ENCODE measurements at regions not wholly inside any gene's neighbourhood (a gene's known extent, or its start where the extent isn't known, plus 50 kb on each side); places are given as distances from the start of the nearest gene placed in this dataset.

DNA sequence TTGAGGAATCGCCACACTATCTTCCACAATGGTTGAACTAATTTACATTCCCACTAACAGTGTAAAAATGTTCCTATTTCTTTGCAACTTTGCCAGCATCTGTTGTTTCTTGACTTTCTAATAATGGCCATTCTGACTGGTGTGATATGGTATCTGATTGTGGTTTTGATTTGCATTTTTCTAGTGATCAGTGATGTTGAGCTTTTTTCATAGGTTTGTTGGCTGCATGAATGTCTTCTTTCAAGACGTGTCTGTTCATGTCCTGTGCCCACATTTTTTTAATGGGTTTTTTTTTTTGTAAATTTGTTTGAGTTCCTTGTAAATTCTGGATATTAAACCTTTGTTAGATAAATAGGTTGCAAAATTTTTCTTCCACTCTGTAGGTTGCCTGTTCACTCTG is 615.9 kb downstream of the SEMA5A start:
- no peak for ATAC-seq
- TF ChIP-seq PPARA (CRISPR knock-in tag; IDR thresholded peaks at IDR 0.05; ENCODE audit: borderline replicate concordance), result no peak
- no peak for TF ChIP-seq RARB (CRISPR knock-in tag; IDR thresholded peaks at IDR 0.05)
- TF ChIP-seq ZNF8 (CRISPR knock-in tag; IDR thresholded peaks at IDR 0.05), result no peak
- TF ChIP-seq, protein P1, sequence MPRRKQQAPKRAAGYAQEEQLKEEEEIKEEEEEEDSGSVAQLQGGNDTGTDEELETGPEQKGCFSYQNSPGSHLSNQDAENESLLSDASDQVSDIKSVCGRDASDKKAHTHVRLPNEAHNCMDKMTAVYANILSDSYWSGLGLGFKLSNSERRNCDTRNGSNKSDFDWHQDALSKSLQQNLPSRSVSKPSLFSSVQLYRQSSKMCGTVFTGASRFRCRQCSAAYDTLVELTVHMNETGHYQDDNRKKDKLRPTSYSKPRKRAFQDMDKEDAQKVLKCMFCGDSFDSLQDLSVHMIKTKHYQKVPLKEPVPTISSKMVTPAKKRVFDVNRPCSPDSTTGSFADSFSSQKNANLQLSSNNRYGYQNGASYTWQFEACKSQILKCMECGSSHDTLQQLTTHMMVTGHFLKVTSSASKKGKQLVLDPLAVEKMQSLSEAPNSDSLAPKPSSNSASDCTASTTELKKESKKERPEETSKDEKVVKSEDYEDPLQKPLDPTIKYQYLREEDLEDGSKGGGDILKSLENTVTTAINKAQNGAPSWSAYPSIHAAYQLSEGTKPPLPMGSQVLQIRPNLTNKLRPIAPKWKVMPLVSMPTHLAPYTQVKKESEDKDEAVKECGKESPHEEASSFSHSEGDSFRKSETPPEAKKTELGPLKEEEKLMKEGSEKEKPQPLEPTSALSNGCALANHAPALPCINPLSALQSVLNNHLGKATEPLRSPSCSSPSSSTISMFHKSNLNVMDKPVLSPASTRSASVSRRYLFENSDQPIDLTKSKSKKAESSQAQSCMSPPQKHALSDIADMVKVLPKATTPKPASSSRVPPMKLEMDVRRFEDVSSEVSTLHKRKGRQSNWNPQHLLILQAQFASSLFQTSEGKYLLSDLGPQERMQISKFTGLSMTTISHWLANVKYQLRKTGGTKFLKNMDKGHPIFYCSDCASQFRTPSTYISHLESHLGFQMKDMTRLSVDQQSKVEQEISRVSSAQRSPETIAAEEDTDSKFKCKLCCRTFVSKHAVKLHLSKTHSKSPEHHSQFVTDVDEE (CRISPR knock-in tag; IDR thresholded peaks at IDR 0.05), result no peak
- TF ChIP-seq BACH2 (CRISPR knock-in tag; IDR thresholded peaks at IDR 0.05; ENCODE audit: borderline replicate concordance), result no peak
- no peak for TF ChIP-seq ZFP3 (CRISPR knock-in tag; IDR thresholded peaks at IDR 0.05)
- TF ChIP-seq CSDC2 (CRISPR knock-in tag; IDR thresholded peaks at IDR 0.05), result no peak
- TF ChIP-seq, protein P2, sequence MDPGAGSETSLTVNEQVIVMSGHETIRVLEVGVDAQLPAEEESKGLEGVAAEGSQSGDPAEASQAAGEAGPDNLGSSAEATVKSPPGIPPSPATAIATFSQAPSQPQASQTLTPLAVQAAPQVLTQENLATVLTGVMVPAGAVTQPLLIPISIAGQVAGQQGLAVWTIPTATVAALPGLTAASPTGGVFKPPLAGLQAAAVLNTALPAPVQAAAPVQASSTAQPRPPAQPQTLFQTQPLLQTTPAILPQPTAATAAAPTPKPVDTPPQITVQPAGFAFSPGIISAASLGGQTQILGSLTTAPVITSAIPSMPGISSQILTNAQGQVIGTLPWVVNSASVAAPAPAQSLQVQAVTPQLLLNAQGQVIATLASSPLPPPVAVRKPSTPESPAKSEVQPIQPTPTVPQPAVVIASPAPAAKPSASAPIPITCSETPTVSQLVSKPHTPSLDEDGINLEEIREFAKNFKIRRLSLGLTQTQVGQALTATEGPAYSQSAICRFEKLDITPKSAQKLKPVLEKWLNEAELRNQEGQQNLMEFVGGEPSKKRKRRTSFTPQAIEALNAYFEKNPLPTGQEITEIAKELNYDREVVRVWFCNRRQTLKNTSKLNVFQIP (CRISPR knock-in tag; IDR thresholded peaks at IDR 0.05; ENCODE audit: borderline replicate concordance, low read depth), result no peak
- TF ChIP-seq ESRRG (CRISPR knock-in tag; IDR thresholded peaks at IDR 0.05), result no peak
- TF ChIP-seq GLIS3 (CRISPR knock-in tag; IDR thresholded peaks at IDR 0.05), result no peak
- no peak for TF ChIP-seq ZNF565 (CRISPR knock-in tag; conservative IDR thresholded peaks at IDR 0.05; ENCODE audit: low read depth)
- TF ChIP-seq OSR1 (CRISPR knock-in tag; IDR thresholded peaks at IDR 0.05), result no peak
- TF ChIP-seq TCF4 (CRISPR knock-in tag; IDR thresholded peaks at IDR 0.05; ENCODE audit: borderline replicate concordance), result no peak
- TF ChIP-seq ZC3H10 (CRISPR knock-in tag; IDR thresholded peaks at IDR 0.05), result no peak
- TF ChIP-seq TOX (CRISPR knock-in tag; IDR thresholded peaks at IDR 0.05; ENCODE audit: borderline replicate concordance), result no peak
- TF ChIP-seq, protein P3, sequence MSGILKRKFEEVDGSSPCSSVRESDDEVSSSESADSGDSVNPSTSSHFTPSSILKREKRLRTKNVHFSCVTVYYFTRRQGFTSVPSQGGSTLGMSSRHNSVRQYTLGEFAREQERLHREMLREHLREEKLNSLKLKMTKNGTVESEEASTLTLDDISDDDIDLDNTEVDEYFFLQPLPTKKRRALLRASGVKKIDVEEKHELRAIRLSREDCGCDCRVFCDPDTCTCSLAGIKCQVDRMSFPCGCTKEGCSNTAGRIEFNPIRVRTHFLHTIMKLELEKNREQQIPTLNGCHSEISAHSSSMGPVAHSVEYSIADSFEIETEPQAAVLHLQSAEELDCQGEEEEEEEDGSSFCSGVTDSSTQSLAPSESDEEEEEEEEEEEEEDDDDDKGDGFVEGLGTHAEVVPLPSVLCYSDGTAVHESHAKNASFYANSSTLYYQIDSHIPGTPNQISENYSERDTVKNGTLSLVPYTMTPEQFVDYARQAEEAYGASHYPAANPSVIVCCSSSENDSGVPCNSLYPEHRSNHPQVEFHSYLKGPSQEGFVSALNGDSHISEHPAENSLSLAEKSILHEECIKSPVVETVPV (CRISPR knock-in tag; IDR thresholded peaks at IDR 0.05), result no peak
- TF ChIP-seq, protein P4, sequence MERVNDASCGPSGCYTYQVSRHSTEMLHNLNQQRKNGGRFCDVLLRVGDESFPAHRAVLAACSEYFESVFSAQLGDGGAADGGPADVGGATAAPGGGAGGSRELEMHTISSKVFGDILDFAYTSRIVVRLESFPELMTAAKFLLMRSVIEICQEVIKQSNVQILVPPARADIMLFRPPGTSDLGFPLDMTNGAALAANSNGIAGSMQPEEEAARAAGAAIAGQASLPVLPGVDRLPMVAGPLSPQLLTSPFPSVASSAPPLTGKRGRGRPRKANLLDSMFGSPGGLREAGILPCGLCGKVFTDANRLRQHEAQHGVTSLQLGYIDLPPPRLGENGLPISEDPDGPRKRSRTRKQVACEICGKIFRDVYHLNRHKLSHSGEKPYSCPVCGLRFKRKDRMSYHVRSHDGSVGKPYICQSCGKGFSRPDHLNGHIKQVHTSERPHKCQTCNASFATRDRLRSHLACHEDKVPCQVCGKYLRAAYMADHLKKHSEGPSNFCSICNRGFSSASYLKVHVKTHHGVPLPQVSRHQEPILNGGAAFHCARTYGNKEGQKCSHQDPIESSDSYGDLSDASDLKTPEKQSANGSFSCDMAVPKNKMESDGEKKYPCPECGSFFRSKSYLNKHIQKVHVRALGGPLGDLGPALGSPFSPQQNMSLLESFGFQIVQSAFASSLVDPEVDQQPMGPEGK (CRISPR knock-in tag; IDR thresholded peaks at IDR 0.05; ENCODE audit: borderline replicate concordance), result no peak
- TF ChIP-seq, protein P5, sequence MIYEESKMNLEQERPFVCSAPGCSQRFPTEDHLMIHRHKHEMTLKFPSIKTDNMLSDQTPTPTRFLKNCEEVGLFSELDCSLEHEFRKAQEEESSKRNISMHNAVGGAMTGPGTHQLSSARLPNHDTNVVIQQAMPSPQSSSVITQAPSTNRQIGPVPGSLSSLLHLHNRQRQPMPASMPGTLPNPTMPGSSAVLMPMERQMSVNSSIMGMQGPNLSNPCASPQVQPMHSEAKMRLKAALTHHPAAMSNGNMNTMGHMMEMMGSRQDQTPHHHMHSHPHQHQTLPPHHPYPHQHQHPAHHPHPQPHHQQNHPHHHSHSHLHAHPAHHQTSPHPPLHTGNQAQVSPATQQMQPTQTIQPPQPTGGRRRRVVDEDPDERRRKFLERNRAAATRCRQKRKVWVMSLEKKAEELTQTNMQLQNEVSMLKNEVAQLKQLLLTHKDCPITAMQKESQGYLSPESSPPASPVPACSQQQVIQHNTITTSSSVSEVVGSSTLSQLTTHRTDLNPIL (CRISPR knock-in tag; IDR thresholded peaks at IDR 0.05; ENCODE audit: low read depth), result no peak
- no peak for TF ChIP-seq ISL1 (CRISPR knock-in tag; IDR thresholded peaks at IDR 0.05)

DNA sequence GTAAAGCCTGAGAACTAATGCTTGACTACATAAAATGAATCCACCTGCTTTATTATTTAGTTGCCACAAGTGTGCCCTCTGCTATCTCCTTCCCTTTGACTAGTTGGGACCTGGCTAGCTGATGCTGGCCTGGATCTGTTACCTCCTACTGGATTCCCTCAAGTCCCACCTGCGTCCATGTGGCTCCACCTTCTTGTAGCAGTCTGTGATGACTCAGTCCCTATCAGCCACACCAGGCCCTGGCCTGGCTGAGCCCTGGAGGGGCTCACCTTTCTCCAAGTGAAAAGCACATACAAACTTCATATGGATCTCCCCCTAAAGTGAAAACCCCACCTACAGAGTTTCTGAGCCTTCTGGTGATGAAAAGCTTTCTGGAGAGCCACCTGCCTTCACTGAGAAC is 611.4 kb downstream of the SEMA5A start:
- ATAC-seq, result no peak
- TF ChIP-seq, protein P3 (CRISPR knock-in tag; IDR thresholded peaks at IDR 0.05), result no peak
- TF ChIP-seq SNAI2 (CRISPR knock-in tag; IDR thresholded peaks at IDR 0.05) (no peak), ZNF8 (CRISPR knock-in tag; IDR thresholded peaks at IDR 0.05) (no peak), TOX (CRISPR knock-in tag; IDR thresholded peaks at IDR 0.05; ENCODE audit: borderline replicate concordance) (no peak), TCF4 (CRISPR knock-in tag; IDR thresholded peaks at IDR 0.05; ENCODE audit: borderline replicate concordance) (no peak), OSR1 (CRISPR knock-in tag; IDR thresholded peaks at IDR 0.05) (no peak), ZFP3 (CRISPR knock-in tag; IDR thresholded peaks at IDR 0.05) (no peak), ZNF70 (CRISPR knock-in tag; IDR thresholded peaks at IDR 0.05) (no peak), RARB (CRISPR knock-in tag; IDR thresholded peaks at IDR 0.05) (no peak)
- TF ChIP-seq, protein P2 (CRISPR knock-in tag; IDR thresholded peaks at IDR 0.05; ENCODE audit: borderline replicate concordance, low read depth), result no peak
- TF ChIP-seq, protein P1 (CRISPR knock-in tag; IDR thresholded peaks at IDR 0.05), result no peak

All from SK-N-SH treated with all-trans-retinoic acid at 6 μM for 48 hours (cell line).